22Rv1 (cell line): ENCODE measurements at regions not wholly inside any gene's neighbourhood (a gene's known extent, or its start where the extent isn't known, plus 50 kb on each side); places are given as distances from the start of the nearest gene placed in this dataset.

ENCODE experiments used
- CTCF ChIP-seq: fragments of 450-650 bp; IDR thresholded peaks from 2 replicates; pipeline ENCODE4 v1.5.1; 2017; ENCODE audit warnings: mild to moderate bottlenecking
- ZFX ChIP-seq: fragments of 450-650 bp; IDR thresholded peaks from 2 replicates; pipeline ENCODE4 v1.6.1; 2017; ENCODE audit warnings: antibody characterized with exemption, borderline replicate concordance

- no peak for TF ChIP-seq CTCF
- no peak for TF ChIP-seq ZFX
Observed at GRCh38 chr20:11692567-11692966, 225.1 kb upstream of the BTBD3 start.
